ENCODE measurements at regions not wholly inside any gene's neighbourhood (a gene's known extent, or its start where the extent isn't known, plus 50 kb on each side); places are given as distances from the start of the nearest gene placed in this dataset.

- no peak overlapping the region for H3K27ac Mint-ChIP-seq (ENCODE audit: unreplicated experiment)
These were observed 146.4 kb upstream of the TMEM106B start for GRCh38 chr7:12064586-12065127.

GRCh38 chr7:12066004-12066403 lies 145.1 kb upstream of the TMEM106B start:
- no peak for DNase-seq (ENCODE audit: low read depth, low spot score)
- no peaks in the 10 kb centered on the region for H3K9me3 Mint-ChIP-seq
- H3K4me1 Mint-ChIP-seq, result no peaks in the 10 kb centered on the region
- TF ChIP-seq CTCF (conservative IDR thresholded peaks at IDR 0.05), result no peak
- no peak overlapping the region for H3K27ac Mint-ChIP-seq (ENCODE audit: unreplicated experiment)
- H3K36me3 Mint-ChIP-seq (ENCODE audit: low read depth), result no peaks in the 10 kb centered on the region
- H3K4me3 Mint-ChIP-seq, result no peak overlapping the region
- H3K27me3 Mint-ChIP-seq (ENCODE audit: low read depth), result no peaks in the 10 kb centered on the region

More at GRCh38 chr7:12064586-12065127, 146.4 kb upstream of the TMEM106B start:
- no peaks in the 10 kb centered on the region for H3K9me3 Mint-ChIP-seq
- H3K4me1 Mint-ChIP-seq, result no peaks in the 10 kb centered on the region
- no peaks in the 10 kb centered on the region for H3K36me3 Mint-ChIP-seq (ENCODE audit: low read depth)
- no peak for DNase-seq (ENCODE audit: low read depth, low spot score)
- no peaks in the 10 kb centered on the region for H3K27me3 Mint-ChIP-seq (ENCODE audit: low read depth)
- no peak for TF ChIP-seq CTCF (conservative IDR thresholded peaks at IDR 0.05)
- H3K4me3 Mint-ChIP-seq, result no peak overlapping the region

- no peak for TF ChIP-seq CTCF (conservative IDR thresholded peaks at IDR 0.05)
- H3K27me3 Mint-ChIP-seq (ENCODE audit: low read depth), result no peaks in the 10 kb centered on the region
- H3K36me3 Mint-ChIP-seq (ENCODE audit: low read depth), result no peaks in the 10 kb centered on the region
- DNase-seq (ENCODE audit: low read depth, low spot score), result no peak
- no peak overlapping the region for H3K4me3 Mint-ChIP-seq
- no peak overlapping the region for H3K27ac Mint-ChIP-seq (ENCODE audit: unreplicated experiment)
- no peaks in the 10 kb centered on the region for H3K9me3 Mint-ChIP-seq
- H3K4me1 Mint-ChIP-seq, result no peaks in the 10 kb centered on the region
These were observed 144.6 kb upstream of the TMEM106B start for GRCh38 chr7:12066521-12066920.

- Mint-ChIP-seq H3K4me3 (no peak overlapping the region), H3K4me1 (no peaks in the 10 kb centered on the region), H3K36me3 (ENCODE audit: low read depth) (no peaks in the 10 kb centered on the region), H3K27me3 (ENCODE audit: low read depth) (no peaks in the 10 kb centered on the region), H3K9me3 (no peaks in the 10 kb centered on the region), H3K27ac (ENCODE audit: unreplicated experiment) (no peak overlapping the region)
- peak; percentile 46 for DNase-seq (ENCODE audit: low read depth, low spot score)
- TF ChIP-seq CTCF (conservative IDR thresholded peaks at IDR 0.05), result peak; percentile 75
These were observed 143.8 kb upstream of the TMEM106B start for GRCh38 chr7:12067156-12067831.

GRCh38 chr7:12069757-12070156 lies 141.3 kb upstream of the TMEM106B start:
- Mint-ChIP-seq H3K9me3 (peaks cover 2% of the 10 kb centered on the region), H3K4me3 (no peak overlapping the region), H3K27ac (ENCODE audit: unreplicated experiment) (no peak overlapping the region), H3K4me1 (no peaks in the 10 kb centered on the region), H3K27me3 (ENCODE audit: low read depth) (no peaks in the 10 kb centered on the region), H3K36me3 (ENCODE audit: low read depth) (no peaks in the 10 kb centered on the region)
- TF ChIP-seq CTCF (conservative IDR thresholded peaks at IDR 0.05), result no peak
- no peak for DNase-seq (ENCODE audit: low read depth, low spot score)

All from neural crest cell (in vitro differentiated cells).